Upper lobe of left lung (tissue), 6 donors: ENCODE measurements at regions not wholly inside any gene's neighbourhood (a gene's known extent, or its start where the extent isn't known, plus 50 kb on each side); places are given as distances from the start of the nearest gene placed in this dataset.

Experiments used
- ATAC-seq, 2 donors: fragments of 200-7000 bp; cut with Tn5 transposase; one replicate each; pipeline ENCODE4 v1.9.1; 2022; ENCODE audit warnings: mild to moderate bottlenecking in 2 of 2, moderate library complexity in 2 of 2; ENCODE audit not compliant: low FRiP score in 2 of 2
- DNase-seq, 2 donors: peaks; one replicate each; pipeline ENCODE4 v3.0.0-alpha.2; 2019 to 2020
- H3K27ac ChIP-seq, 4 donors: fragments of 200-600 bp; sonication (generic); one replicate each; pipeline ENCODE4 v1.5.1; 2016 to 2019
- H3K27me3 ChIP-seq, 4 donors: fragments of 200-600 bp; sonication (generic); one replicate each; pipeline ENCODE4 v1.5.1; 2017 to 2019
- H3K36me3 ChIP-seq, 4 donors: fragments of 200-600 bp; sonication (generic); one replicate each; pipeline ENCODE4 v1.5.1; 2016 to 2019
- H3K4me1 ChIP-seq, 4 donors: fragments of 200-600 bp; sonication (generic); one replicate each; pipeline ENCODE4 v1.5.1; 2018 to 2019
- H3K4me3 ChIP-seq, 4 donors: fragments of 200-600 bp; sonication (generic); one replicate each; pipeline ENCODE4 v1.5.1; 2017 to 2019; ENCODE audit warnings: mild to moderate bottlenecking in 2 of 4, moderate library complexity in 1 of 4
- H3K9me3 ChIP-seq, 4 donors: fragments of 200-600 bp; sonication (generic); one replicate each; pipeline ENCODE4 v1.5.1; 2018 to 2019
- CTCF ChIP-seq, 6 experiments: fragments of 450-650 bp in 4 of 6; fragments of 200-600 bp in 2 of 6; sonication (generic) in 2 of 6; IDR thresholded peaks; one replicate each; pipeline ENCODE4 v1.5.1; 2016 to 2019; ENCODE audit warnings: antibody characterized with exemption in 6 of 6
- EP300 ChIP-seq, 4 donors: sonication (generic); formaldehyde crosslinking; IDR thresholded peaks; one replicate each; pipeline ENCODE4 v1.5.1; 2017; ENCODE audit warnings: antibody characterized with exemption in 4 of 4, control low read depth in 2 of 4
- POLR2A ChIP-seq, 4 donors: fragments of 450-650 bp; IDR thresholded peaks; one replicate each; pipeline ENCODE4 v1.5.1; 2016 to 2017; ENCODE audit warnings: antibody characterized with exemption in 4 of 4, mild to moderate bottlenecking in 2 of 4
- POLR2AphosphoS5 ChIP-seq, 2 donors: sonication (generic); formaldehyde crosslinking; IDR thresholded peaks; one replicate each; pipeline ENCODE4 v1.5.1; 2017; ENCODE audit warnings: antibody characterized with exemption in 2 of 2
- WGBS, 2 donors: methylation state at CpG; one replicate each; pipeline ENCODE4 v1.1.5; 2017 to 2018; 5-methylcytosine and 5-hydroxymethylcytosine counted together
- donor health status: DM: no; HTN: no; CAD: no; lungs with moderate emphysema.
- donor health status: DM: no; HTN: yes; CAD: no; lungs with severe emphysema.

- TF ChIP-seq POLR2AphosphoS5 (IDR thresholded peaks at IDR 0.05) = no peak
- no peak for TF ChIP-seq EP300 (IDR thresholded peaks at IDR 0.05)
- TF ChIP-seq POLR2A (IDR thresholded peaks at IDR 0.05) = no peak
- no peak for TF ChIP-seq CTCF (IDR thresholded peaks at IDR 0.05)
- H3K9me3 ChIP-seq = no peaks in the 10 kb centered on the region
- no peaks in the 10 kb centered on the region for H3K36me3 ChIP-seq
- DNase-seq (no peak), ATAC-seq (no peak)
- peaks cover 0 to under 1% (median 0%) of the 10 kb centered on the region in 4 donors for H3K4me1 ChIP-seq
- no peak overlapping the region for H3K4me3 ChIP-seq
- H3K27ac ChIP-seq = no peak overlapping the region
- no peaks in the 10 kb centered on the region for H3K27me3 ChIP-seq
These were observed 106.6 kb upstream of the HMHB1 start for GRCh38 chr5:143705381-143705780.

GRCh38 chr5:143703659-143704058 lies 108.3 kb upstream of the HMHB1 start:
- H3K9me3 ChIP-seq = no peaks in the 10 kb centered on the region
- ATAC-seq (no peak), DNase-seq (no peak)
- H3K36me3 ChIP-seq = no peaks in the 10 kb centered on the region
- no peak for TF ChIP-seq CTCF (IDR thresholded peaks at IDR 0.05)
- TF ChIP-seq EP300 (IDR thresholded peaks at IDR 0.05) = no peak
- TF ChIP-seq POLR2A (IDR thresholded peaks at IDR 0.05) = no peak
- TF ChIP-seq POLR2AphosphoS5 (IDR thresholded peaks at IDR 0.05) = no peak
- H3K4me1 ChIP-seq = no peaks in the 10 kb centered on the region
- no peak overlapping the region for H3K4me3 ChIP-seq
- H3K27ac ChIP-seq = no peak overlapping the region
- H3K27me3 ChIP-seq = no peaks in the 10 kb centered on the region
- WGBS, 2 donors = 90 to 93% methylated on average over 5 of the region's 5 CpGs

- WGBS, 2 donors = 60 to 90% methylated on average over 1 of the region's 1 CpG
- no peaks in the 10 kb centered on the region for H3K4me1 ChIP-seq
- H3K27ac ChIP-seq = no peak overlapping the region
- H3K36me3 ChIP-seq = no peaks in the 10 kb centered on the region
- TF ChIP-seq CTCF (IDR thresholded peaks at IDR 0.05) = no peak
- no peak for TF ChIP-seq POLR2AphosphoS5 (IDR thresholded peaks at IDR 0.05)
- TF ChIP-seq EP300 (IDR thresholded peaks at IDR 0.05) = no peak
- TF ChIP-seq POLR2A (IDR thresholded peaks at IDR 0.05) = no peak
- H3K27me3 ChIP-seq = no peaks in the 10 kb centered on the region
- H3K4me3 ChIP-seq = no peak overlapping the region
- ATAC-seq = no peak
- no peaks in the 10 kb centered on the region for H3K9me3 ChIP-seq
- DNase-seq = no peak
These were observed 110.5 kb upstream of the HMHB1 start for GRCh38 chr5:143701493-143701892.

GRCh38 chr5:143700994-143701393 lies 111.0 kb upstream of the HMHB1 start:
- no peak overlapping the region for H3K27ac ChIP-seq
- TF ChIP-seq POLR2A (IDR thresholded peaks at IDR 0.05) (no peak), CTCF (IDR thresholded peaks at IDR 0.05) (no peak), EP300 (IDR thresholded peaks at IDR 0.05) (no peak), POLR2AphosphoS5 (IDR thresholded peaks at IDR 0.05) (no peak)
- DNase-seq = no peak
- no peaks in the 10 kb centered on the region for H3K9me3 ChIP-seq
- no peaks in the 10 kb centered on the region for H3K4me1 ChIP-seq
- no peaks in the 10 kb centered on the region for H3K36me3 ChIP-seq
- 89 to 91% methylated on average over 2 of the region's 2 CpGs for WGBS, 2 donors
- H3K4me3 ChIP-seq = no peak overlapping the region
- H3K27me3 ChIP-seq = no peaks in the 10 kb centered on the region
- ATAC-seq = no peak

- 89 to 94% methylated on average over 1 of the region's 1 CpG for WGBS, 2 donors
- Histone ChIP-seq H3K36me3 (no peaks in the 10 kb centered on the region), H3K27me3 (no peaks in the 10 kb centered on the region), H3K9me3 (no peaks in the 10 kb centered on the region), H3K27ac (no peak overlapping the region), H3K4me1 (no peaks in the 10 kb centered on the region), H3K4me3 (no peak overlapping the region)
- no peak for DNase-seq
- TF ChIP-seq CTCF (IDR thresholded peaks at IDR 0.05) (no peak), POLR2A (IDR thresholded peaks at IDR 0.05) (no peak), POLR2AphosphoS5 (IDR thresholded peaks at IDR 0.05) (no peak), EP300 (IDR thresholded peaks at IDR 0.05) (no peak)
- no peak for ATAC-seq
These were observed 112.8 kb upstream of the HMHB1 start for GRCh38 chr5:143699121-143699520.
